SK-N-SH (cell line): ENCODE measurements at regions not wholly inside any gene's neighbourhood (a gene's known extent, or its start where the extent isn't known, plus 50 kb on each side); places are given as distances from the start of the nearest gene placed in this dataset.
A peak's percentile ranks its signal among the peaks of the same experiment; 100 is the strongest.

Source experiments
- CTCF ChIA-PET: fragments of 300-600, 350-600 bp; formaldehyde crosslinking; extraction: SDS; loops from one replicate; lab custom pipeline; 2021; lab: Yijun Ruan, JAX
- POLR2A ChIA-PET: fragments of 350-600 bp; sonication (Branson Sonifier 250); formaldehyde crosslinking; extraction: SDS; loops from one replicate; lab custom pipeline; 2020; ENCODE audit warnings: antibody characterized with exemption, inconsistent platforms; lab: Yijun Ruan, JAX
- DNase-seq: peaks from one replicate; pipeline ENCODE4 v3.0.0; 2012
- H2AFZ ChIP-seq: fragments of 200-600 bp; sonication (generic); 2 replicates; pipeline ENCODE4 v1.8.1; 2016; ENCODE audit warnings: antibody characterized with exemption, mild to moderate bottlenecking, low read depth
- H3F3A ChIP-seq: fragments of 200-600 bp; sonication (generic); replicated peaks from 2 replicates; pipeline ENCODE3; 2016; ENCODE audit warnings: antibody characterized with exemption, mild to moderate bottlenecking; ENCODE audit not compliant: insufficient read depth
- H3K27ac ChIP-seq, 2 experiments: fragments of 200-500 bp in 1 of 2; fragments of 200-600 bp in 1 of 2; sonication (Bioruptor generic) in 1 of 2; sonication (generic), shearing (Covaris generic) in 1 of 2; 2 replicates each; pipeline versions ENCODE4 v1.5.1 to v1.6.1; 2014 to 2016; ENCODE audit warnings: low read depth in 2 of 2, inconsistent platforms in 1 of 2, low read length in 1 of 2, mild to moderate bottlenecking in 1 of 2, mixed read lengths in 1 of 2
- H3K27me3 ChIP-seq: fragments of 200-600 bp; sonication (generic), shearing (Covaris generic); 2 replicates; pipeline ENCODE4 v1.6.1; 2016; ENCODE audit warnings: mixed run types; ENCODE audit not compliant: insufficient read depth
- H3K36me3 ChIP-seq, 2 experiments: fragments of 200-500 bp in 1 of 2; fragments of 200-600 bp in 1 of 2; sonication (Bioruptor generic) in 1 of 2; sonication (generic) in 1 of 2; replicated peaks in 1 of 2; 2 replicates each; pipeline versions ENCODE3 to v1.5.1; 2014 to 2016; ENCODE audit warnings: low read length in 1 of 2, mild to moderate bottlenecking in 1 of 2; ENCODE audit not compliant: insufficient read depth in 2 of 2, control insufficient read depth in 1 of 2
- H3K4me1 ChIP-seq, 2 experiments: fragments of 200-500 bp in 1 of 2; fragments of 200-600 bp in 1 of 2; sonication (Bioruptor generic) in 1 of 2; sonication (generic), shearing (Covaris generic) in 1 of 2; 2 replicates each; pipeline versions ENCODE4 v1.5.1 to v1.6.1; 2014 to 2016; ENCODE audit warnings: low read depth in 1 of 2, low read length in 1 of 2, mixed run types in 1 of 2; ENCODE audit not compliant: insufficient read depth in 2 of 2, control insufficient read depth in 1 of 2
- H3K4me2 ChIP-seq: fragments of 200-600 bp; sonication (generic), shearing (Covaris generic); 2 replicates; pipeline ENCODE4 v1.6.1; 2017; ENCODE audit warnings: mixed run types
- H3K4me3 ChIP-seq, 2 experiments: fragments of 200-500 bp in 1 of 2; fragments of 200-600 bp in 1 of 2; sonication (Bioruptor generic) in 1 of 2; sonication (generic), shearing (Covaris generic) in 1 of 2; 2 replicates each; pipeline versions ENCODE4 v1.5.1 to v1.8.1; 2014 to 2016; ENCODE audit warnings: low read depth in 2 of 2, inconsistent platforms in 1 of 2, low read length in 1 of 2, mild to moderate bottlenecking in 1 of 2, mixed read lengths in 1 of 2, moderate library complexity in 1 of 2
- H3K79me2 ChIP-seq: fragments of 200-600 bp; sonication (generic); 2 replicates; pipeline ENCODE4 v1.8.1; 2017; ENCODE audit warnings: mild to moderate bottlenecking; ENCODE audit not compliant: insufficient read depth
- H3K9ac ChIP-seq: fragments of 200-600 bp; sonication (generic); 2 replicates; pipeline ENCODE4 v1.6.1; 2017; ENCODE audit warnings: mixed run types
- H3K9me2 ChIP-seq: fragments of 200-600 bp; sonication (generic); 2 replicates; pipeline ENCODE4 v1.6.1; 2017; ENCODE audit warnings: mixed run types
- H3K9me3 ChIP-seq: fragments of 200-600 bp; sonication (generic); 2 replicates; pipeline ENCODE4 v1.6.1; 2017; ENCODE audit warnings: mixed run types, mild to moderate bottlenecking, moderate library complexity
- H4K20me1 ChIP-seq: fragments of 200-600 bp; sonication (generic); 2 replicates; pipeline ENCODE4 v1.6.1; 2017; ENCODE audit warnings: mild to moderate bottlenecking, mixed run types; ENCODE audit not compliant: insufficient read depth
- CTCF ChIP-seq: fragments of 200-600 bp; sonication (generic); IDR thresholded peaks from 2 replicates; pipeline ENCODE4 v1.6.1; 2017; ENCODE audit warnings: antibody characterized with exemption, mild to moderate bottlenecking, moderate library complexity
- ELF1 ChIP-seq: IDR thresholded peaks from 2 replicates; pipeline ENCODE4 v1.4.0; 2012
- EZH2phosphoT487 ChIP-seq: fragments of 200-600 bp; sonication (generic); IDR thresholded peaks from 2 replicates; pipeline ENCODE4 v1.6.1; 2017; ENCODE audit warnings: low read depth, mixed run types, mild to moderate bottlenecking, antibody characterized with exemption, moderate library complexity, borderline replicate concordance
- FOSL2 ChIP-seq: IDR thresholded peaks from 2 replicates; pipeline ENCODE4 v1.4.0; 2012; ENCODE audit warnings: low read depth, mild to moderate bottlenecking, moderate library complexity, borderline replicate concordance
- GABPA ChIP-seq: IDR thresholded peaks from 2 replicates; pipeline ENCODE4 v1.4.0; 2012; ENCODE audit warnings: low read depth, mild to moderate bottlenecking
- GATA2 ChIP-seq: sonication (generic); formaldehyde crosslinking; IDR thresholded peaks from 2 replicates; pipeline ENCODE4 v1.5.0; 2020; ENCODE audit warnings: mild to moderate bottlenecking, missing genetic modification reagents
- IRF3 ChIP-seq: fragments of 150-350 bp; IDR thresholded peaks from 2 replicates; pipeline ENCODE4 v1.6.1; 2016; ENCODE audit warnings: mild to moderate bottlenecking, low read depth, low read length
- JUND ChIP-seq: IDR thresholded peaks from 2 replicates; pipeline ENCODE4 v1.4.0; 2012
- RXRA ChIP-seq: IDR thresholded peaks from 2 replicates; pipeline ENCODE4 v1.4.0; 2012; ENCODE audit warnings: low read depth, mild to moderate bottlenecking, borderline replicate concordance
- SMC3 ChIP-seq: IDR thresholded peaks from 2 replicates; pipeline ENCODE4 v1.6.1; 2012; ENCODE audit warnings: low read depth, low read length, improper control_type of control experiment
- TCF12 ChIP-seq: IDR thresholded peaks from 2 replicates; pipeline ENCODE4 v1.4.0; 2012
- YY1 ChIP-seq: IDR thresholded peaks from 2 replicates; pipeline ENCODE4 v1.4.0; 2012; ENCODE audit warnings: low read depth, mild to moderate bottlenecking
- WGBS: methylation state at CpG from one replicate; pipeline ENCODE4 v1.1.6; 2017; ENCODE audit warnings: low lambda C conversion rate; 5-methylcytosine and 5-hydroxymethylcytosine counted together

GRCh38 chr14:22039938-22040780 lies 366.5 kb upstream of the OR4E1 start:
- no peaks in the 10 kb centered on the region for H3K36me3 ChIP-seq
- H3K4me2 ChIP-seq = no peak overlapping the region
- no peaks in the 10 kb centered on the region for H4K20me1 ChIP-seq
- H3K79me2 ChIP-seq = no peaks in the 10 kb centered on the region
- ChIA-PET CTCF (interaction anchor here (0.8 to 1.4 kb wide), 5 partner anchors 14 to 57 kb away, joined by 3 to 4 read pairs (median 3); no protein-coding TSS in a partner anchor), POLR2A (no interaction called here)
- no peaks in the 10 kb centered on the region for H3F3A ChIP-seq
- H3K27ac ChIP-seq = no peak overlapping the region
- no peak overlapping the region for H2AFZ ChIP-seq
- no peak for DNase-seq
- H3K4me3 ChIP-seq = no peak overlapping the region
- H3K9ac ChIP-seq = no peak overlapping the region
- WGBS = 6% methylated on average over 6 of the region's 6 CpGs
- H3K4me1 ChIP-seq = no peaks in the 10 kb centered on the region
- no peaks in the 10 kb centered on the region for H3K9me2 ChIP-seq
- H3K27me3 ChIP-seq = no peaks in the 10 kb centered on the region; the same call in 1 of the 2 replicates
- H3K9me3 ChIP-seq = no peaks in the 10 kb centered on the region
- TF ChIP-seq RXRA (no peak), CTCF (peak; percentile 52)

GRCh38 chr14:22036541-22037239 lies 363.1 kb upstream of the OR4E1 start:
- DNase-seq = no peak
- Histone ChIP-seq H3K9me3 (no peaks in the 10 kb centered on the region), H3K4me1 (no peaks in the 10 kb centered on the region), H3K9me2 (no peaks in the 10 kb centered on the region), H3F3A (no peaks in the 10 kb centered on the region), H3K27ac (no peak overlapping the region), H2AFZ (no peak overlapping the region), H3K79me2 (no peaks in the 10 kb centered on the region), H4K20me1 (no peaks in the 10 kb centered on the region), H3K4me3 (no peak overlapping the region), H3K9ac (no peak overlapping the region), H3K4me2 (no peak overlapping the region), H3K27me3 (no peaks in the 10 kb centered on the region; the same call in 1 of the 2 replicates), H3K36me3 (no peaks in the 10 kb centered on the region)
- POLR2A ChIA-PET = no interaction called here
- CTCF ChIA-PET = interaction anchor here (0.6 kb wide), 1 partner anchor 34 kb away, joined by 3 read pairs; no protein-coding TSS in a partner anchor
- TF ChIP-seq GABPA (no peak), RXRA (no peak), FOSL2 (no peak), IRF3 (no peak), ELF1 (no peak), SMC3 (no peak), YY1 (no peak), JUND (no peak), GATA2 (no peak), EZH2phosphoT487 (no peak), TCF12 (no peak)
- WGBS = 9% methylated on average over 2 of the region's 2 CpGs
